GF-D8 (cell line): ENCODE measurements at regions not wholly inside any gene's neighbourhood (a gene's known extent, or its start where the extent isn't known, plus 50 kb on each side); places are given as distances from the start of the nearest gene placed in this dataset.
"Not testable (repeated sequence)": the region's sequence is repeated elsewhere in the genome, so short reads cannot be mapped to it uniquely, and the experiment has no call there.

Experiments
- DNase-seq: peaks from one replicate; lab custom pipeline; 2025; lab: John Stamatoyannopoulos, UW

DNA sequence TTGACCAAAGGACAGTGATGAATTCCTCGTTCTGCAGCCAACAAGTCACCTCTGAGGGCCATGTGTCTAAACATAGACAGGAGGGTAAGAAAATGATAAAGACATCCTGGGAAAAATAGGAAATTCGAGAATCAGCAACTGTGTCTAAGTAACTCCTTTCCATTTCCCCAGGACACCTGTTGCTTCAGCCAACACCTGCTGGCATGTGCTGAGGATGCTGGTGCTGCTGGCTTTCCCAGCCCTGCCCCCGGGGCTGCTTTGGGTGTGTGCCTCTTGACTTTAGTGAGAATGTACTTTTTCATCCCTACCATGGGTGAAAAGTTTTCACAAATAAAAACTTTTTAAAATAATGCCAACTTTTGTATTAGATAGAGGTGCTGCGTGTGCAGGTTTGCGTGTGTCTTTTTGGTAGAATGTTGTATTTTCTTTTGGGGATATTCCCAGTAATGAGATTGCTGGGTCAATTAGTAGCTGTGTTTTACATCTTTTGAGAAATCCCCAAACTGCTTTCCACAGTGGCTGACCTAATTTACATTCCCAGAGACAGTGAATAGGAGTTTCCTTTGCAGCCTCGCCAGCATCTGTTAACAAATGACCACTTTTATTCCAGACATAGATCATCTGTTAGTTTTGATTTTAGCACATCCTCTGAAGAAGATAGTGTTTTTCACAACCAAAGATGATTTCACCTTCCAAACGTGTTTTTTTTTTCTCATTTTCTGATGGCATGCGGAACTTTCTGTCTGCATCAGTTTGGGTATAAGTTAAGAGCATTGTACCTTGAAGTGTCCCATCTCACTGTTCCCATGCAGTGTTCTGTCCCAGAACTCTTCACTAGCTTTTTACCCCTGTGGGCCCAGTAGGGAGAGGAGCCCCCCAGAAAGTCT, 104.2 kb upstream of the ACBD5 start:
- DNase-seq: no peak

DNA sequence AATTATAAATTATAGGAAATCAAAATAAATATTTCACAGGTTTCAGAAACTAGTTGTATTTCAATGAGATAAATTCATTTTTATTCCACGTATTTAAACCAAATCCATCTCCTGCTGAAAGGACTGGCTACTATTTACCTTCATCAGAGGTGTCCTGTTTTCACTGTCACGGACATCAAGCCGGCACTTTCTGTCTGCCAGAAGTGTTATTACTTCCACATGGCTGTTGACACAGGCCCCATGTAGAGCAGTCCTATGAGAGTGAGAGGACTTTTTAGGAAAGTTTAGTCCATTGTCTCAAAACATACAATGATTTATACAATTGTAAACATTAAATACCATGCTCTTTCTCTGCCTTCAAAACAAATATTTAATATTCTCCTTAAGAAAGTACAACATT, 100.4 kb upstream of the ACBD5 start:
- no peak for DNase-seq

DNA sequence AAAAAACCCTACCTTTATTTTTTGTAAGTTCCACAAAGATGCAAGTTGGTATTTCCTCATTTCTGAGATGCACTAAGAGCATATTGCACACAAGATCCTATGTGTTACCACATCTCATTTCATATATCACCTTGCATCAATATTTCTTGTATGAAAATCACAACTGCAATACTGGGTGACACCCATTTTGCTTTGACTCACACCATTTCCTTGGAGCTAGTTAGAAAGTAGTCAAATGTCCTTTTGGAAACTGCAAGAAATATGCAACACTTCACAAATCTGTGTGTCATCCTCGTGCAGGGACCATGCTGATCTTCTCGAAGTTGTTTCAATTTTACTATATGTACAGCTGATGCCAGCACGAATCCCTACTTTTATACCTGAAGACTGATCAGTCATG, 94.6 kb upstream of the ACBD5 start:
- not testable (repeated sequence) for DNase-seq

DNA sequence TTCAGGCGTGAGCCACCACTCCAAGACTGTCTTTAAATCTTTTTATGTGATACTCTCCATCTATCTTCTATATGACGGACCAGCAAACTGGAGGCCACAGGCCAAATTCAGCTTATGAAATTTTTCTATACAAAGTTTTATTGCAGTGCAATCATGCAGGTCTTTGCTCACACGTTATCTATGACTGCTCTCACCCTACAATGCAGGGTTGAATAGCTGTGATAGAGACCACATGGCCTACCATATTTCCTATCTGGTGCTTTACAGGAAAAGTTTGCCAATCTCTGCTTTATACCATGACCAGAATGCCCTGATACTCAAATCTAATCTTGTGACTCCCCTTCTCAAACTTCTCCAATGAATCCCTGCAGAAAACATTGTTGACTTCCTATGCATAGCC, 89.5 kb upstream of the ACBD5 start:
- no peak for DNase-seq

DNA sequence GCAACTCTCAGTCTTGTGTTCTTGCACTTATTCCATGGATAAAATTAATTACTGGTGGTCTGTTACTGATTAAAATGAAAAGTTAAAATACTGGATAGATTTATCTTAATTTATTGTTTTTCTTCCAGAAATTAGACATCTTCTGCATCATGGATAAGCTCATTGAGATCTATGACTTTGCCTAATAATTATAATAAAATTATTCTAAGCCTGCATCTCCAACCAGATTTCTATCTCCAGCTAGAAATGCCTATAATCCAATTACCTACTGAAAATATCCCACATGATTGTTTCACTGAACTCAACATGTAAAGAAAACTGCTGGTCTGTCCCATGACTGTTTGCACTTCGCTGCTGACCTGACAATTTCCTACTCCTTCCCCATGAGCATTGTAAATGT, 88.3 kb upstream of the ACBD5 start:
- no peak for DNase-seq

DNA sequence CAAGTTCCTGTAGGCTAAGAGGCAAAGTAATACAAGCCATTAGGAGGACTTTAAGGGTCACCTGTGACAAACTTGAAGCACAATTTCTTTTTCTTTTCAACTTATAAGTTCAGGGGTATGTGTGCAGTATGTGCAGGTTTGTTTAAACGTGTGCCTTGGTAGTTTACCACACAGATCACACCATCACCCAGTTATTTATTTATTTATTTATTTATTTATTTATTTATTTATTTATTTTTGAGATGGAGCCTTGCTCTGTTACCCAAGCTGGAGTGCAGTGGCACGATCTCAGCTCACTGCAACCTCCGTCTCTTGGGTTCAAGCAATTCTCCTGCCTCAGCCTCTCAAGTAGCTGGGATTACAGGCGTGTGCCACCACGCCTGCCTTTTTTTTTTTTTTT, 86.2 kb upstream of the ACBD5 start:
- not testable (repeated sequence) for DNase-seq

DNA sequence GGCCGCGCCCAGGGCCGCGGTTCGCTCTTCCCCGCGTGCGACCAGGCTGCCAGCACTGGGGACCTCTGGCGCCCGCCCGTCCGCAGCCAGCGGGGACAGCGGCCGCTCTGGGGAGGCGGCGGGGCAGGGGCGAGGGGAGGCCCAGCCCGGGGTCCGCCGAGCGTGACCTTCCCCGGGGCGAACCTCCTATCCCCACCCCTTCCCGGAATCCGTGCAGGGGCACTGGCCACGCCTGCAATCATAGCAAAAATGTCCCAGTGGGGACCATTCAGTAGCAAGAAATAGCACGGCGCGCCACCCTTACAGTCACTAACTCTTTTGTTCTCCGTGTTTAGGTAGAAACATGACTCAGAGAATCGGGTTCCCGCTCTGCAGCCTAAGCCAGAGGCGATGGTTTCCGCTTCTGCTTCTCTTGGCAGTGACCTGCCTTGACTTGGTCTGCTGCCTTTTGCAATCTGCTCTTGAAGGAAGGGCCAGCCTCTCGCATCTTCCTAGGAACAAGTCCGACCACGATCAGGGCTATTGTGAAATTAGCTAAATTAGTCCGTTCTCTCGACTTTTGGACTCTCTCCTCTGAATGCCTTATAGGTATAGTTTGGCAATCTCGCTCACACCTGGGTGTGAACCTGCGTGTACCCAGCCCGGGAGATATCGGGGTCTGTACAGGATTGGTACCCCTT, 79.3 kb upstream of the ACBD5 start:
- no peak for DNase-seq

DNA sequence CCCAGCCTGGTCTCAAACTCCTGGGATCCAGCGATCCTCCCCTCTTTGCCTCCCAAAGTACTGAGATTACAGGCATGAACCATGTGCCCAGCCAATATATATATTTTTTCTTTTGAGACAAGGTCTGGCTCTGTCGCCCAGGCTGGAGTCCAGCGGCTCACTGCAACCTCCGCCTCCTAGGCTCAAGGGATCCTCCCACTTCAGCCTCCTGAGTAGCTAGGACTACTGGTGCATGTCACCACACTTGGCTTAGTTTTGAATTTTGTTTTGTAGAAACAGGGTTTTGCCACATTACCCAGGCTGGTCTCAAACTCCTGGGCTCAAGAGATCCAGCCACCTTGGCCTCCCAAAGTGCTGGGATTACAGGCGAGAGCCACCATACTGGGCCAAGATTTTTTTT, 78.5 kb upstream of the ACBD5 start:
- DNase-seq: not testable (repeated sequence)

DNA sequence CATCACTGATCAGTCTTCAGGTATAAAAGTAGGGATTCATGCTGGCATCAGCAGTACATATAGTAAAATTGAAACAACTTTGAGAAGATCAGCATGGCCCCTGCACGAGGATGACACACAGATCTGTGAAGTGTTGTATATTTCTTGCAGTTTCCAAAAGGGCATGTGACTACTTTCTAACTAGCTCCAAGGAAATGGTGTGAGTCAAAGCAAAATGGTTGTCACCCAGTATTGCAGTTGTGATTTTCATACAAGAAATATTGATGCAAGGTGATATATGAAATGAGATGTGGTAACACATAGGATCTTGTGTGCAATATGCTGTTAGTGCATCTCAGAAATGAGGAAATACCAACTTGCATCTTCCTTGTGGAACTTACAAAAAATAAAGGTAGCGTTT, 74.5 kb upstream of the ACBD5 start:
- DNase-seq: not testable (repeated sequence)

DNA sequence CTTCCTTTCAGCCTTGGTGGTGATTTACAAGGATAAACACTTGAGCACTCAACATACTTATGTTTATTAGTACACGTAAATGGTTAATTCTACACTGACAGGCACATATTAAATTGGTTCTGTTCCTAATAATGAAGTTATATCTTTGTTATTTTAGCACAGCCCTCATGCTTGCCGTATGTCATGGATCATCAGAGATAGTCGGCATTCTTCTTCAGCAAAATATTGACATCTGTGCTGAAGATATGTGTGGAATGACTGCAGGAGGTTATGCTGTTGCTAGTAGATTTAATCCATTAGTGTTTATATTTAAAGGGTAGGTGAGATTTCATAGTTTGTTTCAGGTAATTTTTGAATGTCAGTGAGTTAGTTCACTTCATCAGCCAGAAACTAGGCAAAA, 73.0 kb upstream of the ACBD5 start:
- DNase-seq: not testable (repeated sequence)

DNA sequence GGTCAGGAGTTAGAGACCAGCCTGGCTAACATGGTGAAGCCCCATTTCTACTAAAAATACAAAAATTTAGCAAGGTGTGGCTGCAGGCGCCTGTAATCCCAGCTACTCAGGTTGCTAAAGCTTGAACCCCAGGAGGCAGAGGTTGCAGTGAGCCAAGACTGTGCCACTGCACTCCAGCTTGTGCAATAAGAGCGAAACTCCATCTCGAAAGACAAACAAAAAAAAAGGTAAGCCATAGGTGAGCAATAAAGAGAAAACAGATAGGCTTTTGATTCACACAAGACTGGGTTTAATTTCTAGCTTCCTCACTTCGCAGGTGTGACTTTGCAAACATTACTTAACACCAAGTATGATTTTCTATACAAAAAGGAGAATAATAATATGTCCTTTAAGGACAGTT, 72.3 kb upstream of the ACBD5 start:
- no peak for DNase-seq

DNA sequence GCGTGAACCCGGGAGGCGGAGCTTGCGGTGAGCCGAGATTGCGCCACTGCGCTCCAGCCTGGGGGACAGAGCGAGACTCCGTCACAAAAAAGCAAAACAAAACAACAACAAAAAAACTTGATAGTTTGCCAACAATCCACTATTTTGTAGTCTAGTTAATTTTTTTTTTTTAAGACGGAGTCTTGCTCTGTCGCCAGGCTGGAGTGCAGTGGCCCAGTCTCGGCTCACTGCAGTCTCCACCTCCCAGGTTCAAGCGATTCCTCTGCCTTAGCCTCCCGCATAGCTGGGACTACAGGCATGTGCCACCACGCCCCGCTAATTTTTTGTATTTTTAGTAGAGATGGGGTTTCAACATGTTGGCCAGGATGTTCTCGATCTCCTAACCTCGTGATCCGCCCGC, 71.2 kb upstream of the ACBD5 start:
- not testable (repeated sequence) for DNase-seq

DNA sequence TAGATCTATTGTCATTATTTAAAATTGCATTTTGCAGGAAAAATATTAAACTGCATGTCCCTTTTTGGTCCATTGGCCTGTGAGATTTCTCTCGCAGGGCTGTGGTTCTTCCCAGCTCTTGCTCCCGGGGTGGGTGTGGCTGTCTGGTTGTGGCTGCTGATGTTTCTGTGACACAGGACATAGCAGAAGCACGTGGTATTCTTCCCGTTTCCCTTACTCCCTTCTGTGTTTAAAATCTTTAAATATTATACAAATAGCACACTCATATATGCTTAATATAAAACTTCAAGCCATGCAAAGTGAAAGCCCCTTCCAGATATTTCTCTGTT, 57.9 kb upstream of the ACBD5 start:
- DNase-seq: not testable (repeated sequence)

DNA sequence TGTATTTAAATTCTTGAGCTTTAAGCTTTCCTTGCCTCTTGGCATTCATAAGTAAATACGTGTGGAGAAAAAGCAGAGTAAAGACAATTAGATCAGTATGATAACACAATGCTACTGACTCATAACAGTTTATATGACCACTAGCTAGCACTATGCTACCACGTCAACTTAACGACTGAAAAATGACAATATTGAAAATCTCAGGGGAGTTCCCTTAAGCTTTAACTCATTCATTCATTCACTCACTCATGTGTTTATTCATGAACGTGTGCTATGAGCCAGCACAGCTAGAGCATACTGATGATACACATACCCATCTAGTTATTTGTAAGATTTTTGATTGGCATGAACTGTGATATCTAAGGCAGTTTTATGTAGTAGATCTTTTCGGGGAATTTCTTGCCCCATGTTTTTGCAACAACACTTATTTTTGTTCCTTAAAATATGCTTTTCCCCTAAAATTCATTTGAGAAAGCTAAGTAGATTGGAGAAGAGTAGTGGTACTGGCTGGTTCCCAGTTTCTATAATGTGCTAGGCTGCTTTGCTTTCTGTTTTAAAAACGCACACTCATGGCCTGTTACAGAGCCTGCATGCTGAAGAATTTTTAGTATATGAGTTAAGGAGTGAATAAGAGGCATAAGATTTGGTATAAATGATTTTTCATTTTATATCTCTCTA, 57.4 kb upstream of the ACBD5 start:
- no peak for DNase-seq

DNA sequence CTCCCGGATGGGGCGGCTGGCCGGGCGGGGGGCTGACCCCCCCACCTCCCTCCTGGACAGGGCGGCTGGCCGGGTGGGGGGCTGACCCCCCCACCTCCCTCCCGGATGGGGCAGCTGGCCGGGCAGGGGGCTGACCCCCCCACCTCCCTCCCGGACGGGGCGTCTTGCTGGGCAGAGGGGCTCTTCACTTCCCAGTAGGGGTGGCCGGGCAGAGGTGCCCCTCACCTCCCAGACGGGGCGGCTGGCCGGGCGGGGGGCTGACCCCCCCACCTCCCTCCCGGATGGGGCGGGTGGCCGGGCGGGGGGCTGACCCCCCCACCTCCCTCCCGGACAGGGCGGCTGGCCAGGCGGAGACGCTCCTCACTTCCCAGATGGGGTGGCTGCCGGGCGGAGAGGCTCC, 55.7 kb upstream of the ACBD5 start:
- not testable (repeated sequence) for DNase-seq

DNA sequence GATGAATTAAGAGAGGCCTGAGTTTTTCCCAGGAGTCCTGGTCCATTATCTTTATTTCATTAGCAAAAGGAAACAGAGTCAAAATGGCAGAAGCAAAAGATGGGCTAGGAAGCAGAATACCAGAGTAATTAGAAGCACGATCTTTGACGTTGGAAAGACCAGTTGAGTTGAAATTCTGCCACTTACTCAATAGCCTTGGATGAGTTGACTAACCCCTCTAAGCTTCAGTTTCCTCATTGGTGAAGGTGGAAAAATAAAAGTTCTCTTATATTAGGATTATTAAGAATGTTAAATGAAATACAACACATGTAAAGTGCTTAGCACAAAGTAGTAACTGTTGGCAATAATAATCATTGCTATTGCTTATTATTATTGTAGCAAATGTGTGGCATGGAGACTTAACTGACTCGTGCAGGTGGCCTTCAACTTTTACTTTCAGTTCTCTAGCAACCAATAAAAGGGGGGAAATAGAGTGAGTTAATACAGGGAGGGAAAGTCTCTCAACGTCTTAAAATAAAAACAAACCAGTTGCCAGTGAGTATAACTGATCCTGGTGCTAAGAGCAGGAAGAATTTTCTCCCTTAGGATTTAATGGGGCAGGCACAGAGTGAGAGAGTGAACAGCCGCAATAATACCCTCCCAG, 50.8 kb upstream of the ACBD5 start:
- DNase-seq: not testable (repeated sequence)
